Activated CD8-positive, alpha-beta T cell treated with anti-CD3 and anti-CD28 coated beads for 36 hours (primary cell): ENCODE measurements at regions not wholly inside any gene's neighbourhood (a gene's known extent, or its start where the extent isn't known, plus 50 kb on each side); places are given as distances from the start of the nearest gene placed in this dataset.

ENCODE experiments used
- ATAC-seq: fragments of 200-7000 bp; cut with Tn5 transposase; one replicate; pipeline ENCODE4 v1.10.0; 2021; ENCODE audit warnings: mild to moderate bottlenecking, moderate library complexity
- CTCF ChIA-PET: fragments of 350-600 bp; sonication (Branson Sonifier 250); formaldehyde crosslinking; loops from one replicate; lab custom pipeline; 2021; ENCODE audit warnings: antibody characterized with exemption; lab: Charles Lee
- POLR2A ChIA-PET: fragments of 350-600 bp; sonication (Branson Sonifier 250); formaldehyde crosslinking; loops from one replicate; lab custom pipeline; 2021; ENCODE audit warnings: antibody characterized with exemption; lab: Charles Lee
- DNase-seq: peaks from one replicate; pipeline ENCODE4 v3.0.0-alpha.2; 2020
- H3K27ac Mint-ChIP-seq: one replicate; pipeline ENCODE4 v1.8.0; 2021; ENCODE audit warnings: mild to moderate bottlenecking, mixed read lengths
- H3K27me3 Mint-ChIP-seq: one replicate; pipeline ENCODE4 v1.8.0; 2021; ENCODE audit warnings: mixed read lengths
- H3K36me3 Mint-ChIP-seq: one replicate; pipeline ENCODE4 v1.8.0; 2021; ENCODE audit warnings: low read depth, mixed read lengths
- H3K4me1 Mint-ChIP-seq: one replicate; pipeline ENCODE4 v1.8.0; 2021; ENCODE audit warnings: low read depth, mixed read lengths
- H3K4me3 Mint-ChIP-seq: one replicate; pipeline ENCODE4 v1.8.0; 2021; ENCODE audit warnings: mild to moderate bottlenecking, moderate library complexity, mixed read lengths
- H3K9me3 Mint-ChIP-seq: one replicate; pipeline ENCODE4 v1.8.0; 2021; ENCODE audit warnings: mixed read lengths
- CTCF ChIP-seq: fragments of 200-600 bp; IDR thresholded peaks from one replicate; pipeline ENCODE4 v1.8.0; 2022; ENCODE audit warnings: antibody characterized with exemption, mild to moderate bottlenecking
- intact Hi-C: fragments of 100-400 bp; cut with micrococcal nuclease; formaldehyde crosslinking; loops from one replicate; pipeline ENCODE4 v1.10.0; 2022

DNA sequence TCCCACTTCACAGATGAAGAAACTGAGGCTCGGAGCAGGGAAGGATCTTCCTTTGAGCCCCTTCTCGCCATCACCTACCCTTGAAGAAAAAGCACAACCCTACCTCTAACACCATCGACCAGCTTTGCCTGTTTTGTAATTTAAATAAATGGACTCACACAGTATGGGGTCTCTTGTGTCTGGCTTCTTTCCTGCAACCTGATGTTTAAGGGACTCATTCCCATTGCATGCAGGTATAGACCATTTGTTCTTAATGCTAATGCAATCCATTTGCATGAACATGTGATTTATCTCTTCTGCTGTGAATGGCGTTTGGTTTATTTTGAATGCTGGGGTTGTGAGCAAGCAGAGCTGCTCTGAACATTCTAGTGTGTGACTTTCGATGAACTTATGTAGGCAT is 150.8 kb upstream of the FOXF1 start:
- intact Hi-C loops: no loop called here
- no peak overlapping the region for H3K4me3 Mint-ChIP-seq
- no peak for DNase-seq
- H3K4me1 Mint-ChIP-seq: no peaks in the 10 kb centered on the region
- H3K9me3 Mint-ChIP-seq: peaks cover 8% of the 10 kb centered on the region
- no peak for ATAC-seq
- H3K36me3 Mint-ChIP-seq: no peaks in the 10 kb centered on the region
- peaks cover 19% of the 10 kb centered on the region for H3K27me3 Mint-ChIP-seq
- no peak overlapping the region for H3K27ac Mint-ChIP-seq
- ChIA-PET CTCF (no interaction called here), POLR2A (no interaction called here)
- no peak for TF ChIP-seq CTCF

- Mint-ChIP-seq H3K36me3 (no peaks in the 10 kb centered on the region), H3K4me3 (no peak overlapping the region), H3K27me3 (peaks cover 18% of the 10 kb centered on the region), H3K27ac (no peak overlapping the region), H3K9me3 (no peaks in the 10 kb centered on the region), H3K4me1 (no peaks in the 10 kb centered on the region)
- intact Hi-C loops: no loop called here
- TF ChIP-seq CTCF: no peak
- ATAC-seq: no peak
- CTCF ChIA-PET: no interaction called here
- DNase-seq: no peak
- POLR2A ChIA-PET: interaction anchor here (0.6 kb wide), 1 partner anchor 24 kb away, joined by 3 read pairs; no protein-coding TSS in a partner anchor
Observed at GRCh38 chr16:86362155-86362849, 148.0 kb upstream of the FOXF1 start.

GRCh38 chr16:86363057-86363490 is 147.3 kb upstream of the FOXF1 start:
- Mint-ChIP-seq H3K27me3 (peaks cover 17% of the 10 kb centered on the region), H3K4me3 (no peak overlapping the region), H3K36me3 (no peaks in the 10 kb centered on the region), H3K4me1 (no peaks in the 10 kb centered on the region), H3K9me3 (no peaks in the 10 kb centered on the region), H3K27ac (no peak overlapping the region)
- ATAC-seq (no peak), DNase-seq (no peak)
- POLR2A ChIA-PET: no interaction called here
- no peak for TF ChIP-seq CTCF
- intact Hi-C loops: no loop called here
- CTCF ChIA-PET: no interaction called here

- POLR2A ChIA-PET: no interaction called here
- Mint-ChIP-seq H3K36me3 (no peaks in the 10 kb centered on the region), H3K27ac (no peak overlapping the region), H3K4me3 (no peak overlapping the region), H3K9me3 (no peaks in the 10 kb centered on the region), H3K4me1 (no peaks in the 10 kb centered on the region), H3K27me3 (peaks cover 13% of the 10 kb centered on the region)
- TF ChIP-seq CTCF: no peak
- ATAC-seq (no peak), DNase-seq (no peak)
- CTCF ChIA-PET: no interaction called here
- intact Hi-C loops: no loop called here
Observed at GRCh38 chr16:86363836-86364618, 146.3 kb upstream of the FOXF1 start.
